Renal pelvis (tissue), 1 donor: ENCODE measurements at regions not wholly inside any gene's neighbourhood (a gene's known extent, or its start where the extent isn't known, plus 50 kb on each side); places are given as distances from the start of the nearest gene placed in this dataset.
"Not testable (repeated sequence)": the region's sequence is repeated elsewhere in the genome, so short reads cannot be mapped to it uniquely, and the experiment has no call there.

Experiments
- DNase-seq: peaks from one replicate; pipeline ENCODE4 v3.0.0-alpha.2; 2013

DNA sequence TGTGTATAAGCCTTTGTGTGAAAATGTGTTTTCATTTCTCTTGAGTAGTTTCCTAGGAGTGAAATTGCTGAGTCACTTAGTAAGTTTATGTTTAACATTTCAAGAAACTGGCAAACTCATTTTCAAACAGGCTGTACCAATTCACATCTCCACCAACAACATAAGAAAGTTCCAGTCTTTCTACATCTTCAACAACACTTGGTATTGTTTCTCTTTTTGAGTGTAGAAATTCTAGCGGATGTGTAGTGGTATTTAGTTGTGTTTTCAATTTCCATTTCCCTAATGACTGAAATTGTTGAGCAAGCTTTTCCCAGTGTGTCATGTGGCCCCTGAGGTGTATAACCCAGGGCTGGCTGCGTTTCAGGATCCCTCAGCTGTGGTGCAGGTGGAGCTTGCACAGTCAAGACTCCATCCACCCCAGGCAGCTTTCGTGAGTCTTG lies 258.5 kb downstream of the PDCD6IP start:
- no peak for DNase-seq

DNA sequence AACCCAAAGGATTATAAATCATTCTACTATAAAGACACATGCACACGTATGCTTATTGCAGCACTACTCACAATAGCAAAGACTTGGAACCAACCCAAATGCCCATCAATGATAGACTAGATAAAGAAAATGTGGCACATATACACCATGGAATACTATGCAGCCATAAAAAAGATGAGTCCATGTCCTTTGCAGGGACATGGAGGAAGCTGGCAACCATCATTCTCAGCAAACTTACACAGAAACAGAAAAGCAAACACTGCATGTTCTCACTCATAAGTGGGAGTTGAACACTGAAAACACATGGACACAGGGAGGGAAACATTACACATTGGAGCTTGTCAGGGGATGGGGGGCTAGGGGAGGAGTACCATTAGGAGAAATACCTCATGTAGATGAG lies 262.6 kb downstream of the PDCD6IP start:
- not testable (repeated sequence) for DNase-seq

DNA sequence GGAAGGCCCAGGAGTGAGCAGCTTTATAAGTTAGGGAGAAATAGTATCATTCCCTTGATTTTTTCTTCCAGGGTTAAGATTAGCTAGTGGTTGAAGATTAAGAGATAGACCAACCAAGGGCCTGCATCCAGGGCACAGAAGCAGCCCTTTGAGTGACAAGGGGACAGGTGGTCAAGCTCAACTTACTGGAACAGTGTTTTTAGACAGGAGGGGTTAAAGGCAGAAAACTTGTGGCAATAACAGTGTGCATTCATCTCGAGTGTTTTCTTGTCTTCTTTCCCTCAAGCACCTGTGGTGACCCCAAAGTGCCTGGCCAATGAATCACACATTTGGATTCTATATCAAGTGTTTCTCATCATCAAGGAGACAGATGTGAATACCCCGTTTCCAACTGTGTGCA lies 267.5 kb downstream of the PDCD6IP start:
- no peak for DNase-seq

DNA sequence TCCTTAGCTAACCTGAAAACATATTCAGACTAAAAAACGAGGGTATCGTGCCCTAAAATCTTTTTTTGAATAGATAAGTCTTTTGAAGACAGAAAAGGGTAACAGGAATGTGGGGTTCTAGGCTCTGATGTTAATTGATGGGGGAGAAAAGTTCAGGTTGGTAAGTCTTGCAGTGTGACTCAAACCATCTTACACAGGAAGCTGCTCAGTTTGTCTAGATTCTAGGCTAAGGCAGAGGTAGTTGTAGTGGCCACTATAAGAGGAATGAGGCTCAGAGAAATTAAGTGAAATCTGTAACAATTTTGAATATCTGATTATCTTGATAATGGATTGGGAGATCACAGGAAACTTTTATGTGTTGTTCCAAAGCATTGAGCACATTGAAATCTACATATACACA lies 267.9 kb downstream of the PDCD6IP start:
- DNase-seq = no peak

DNA sequence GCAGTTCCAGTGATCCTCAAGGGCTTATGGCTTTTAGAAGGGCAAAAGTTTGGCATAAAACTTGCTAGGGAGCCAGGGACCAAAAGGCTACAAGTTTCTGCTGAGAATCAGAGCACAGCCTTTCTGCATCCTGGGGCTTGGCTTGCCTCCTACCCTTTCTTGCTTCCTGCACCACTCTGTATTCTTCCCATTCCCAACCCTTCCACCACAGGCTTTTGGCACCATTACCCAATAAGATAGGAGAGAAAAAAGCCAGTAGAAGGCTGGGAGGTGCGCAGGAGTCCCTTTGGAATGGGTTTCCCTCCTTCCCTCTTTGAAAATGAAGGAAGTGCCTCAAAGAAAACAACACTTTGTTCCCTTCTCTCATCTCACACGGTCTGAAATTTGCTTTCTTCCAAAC lies 268.6 kb downstream of the PDCD6IP start:
- DNase-seq = no peak

DNA sequence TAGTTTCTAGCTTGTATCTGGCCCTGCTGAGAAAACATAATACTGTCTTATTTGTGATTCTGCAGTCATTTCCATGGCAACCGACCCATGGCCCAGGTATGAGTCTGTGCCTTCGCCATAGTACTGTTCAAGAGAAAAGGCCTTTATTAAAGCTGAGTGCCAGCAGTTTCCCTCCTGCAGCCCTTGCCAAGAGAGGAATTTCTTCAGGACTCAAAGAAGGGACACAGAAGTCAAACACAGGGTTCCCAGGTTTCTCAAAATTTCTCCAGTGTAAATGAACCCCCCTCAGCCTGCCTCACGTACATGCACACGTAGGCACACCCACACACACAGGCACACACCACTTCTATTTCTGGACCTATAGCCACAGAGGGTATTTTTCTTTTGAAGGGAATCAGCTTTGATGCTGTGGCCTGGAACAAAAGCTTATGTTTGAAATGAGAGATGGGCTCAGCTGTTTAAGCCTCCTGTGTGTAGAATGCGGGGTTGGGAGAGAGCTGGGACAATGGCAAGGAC lies 269.2 kb downstream of the PDCD6IP start:
- DNase-seq = peak; percentile 23

DNA sequence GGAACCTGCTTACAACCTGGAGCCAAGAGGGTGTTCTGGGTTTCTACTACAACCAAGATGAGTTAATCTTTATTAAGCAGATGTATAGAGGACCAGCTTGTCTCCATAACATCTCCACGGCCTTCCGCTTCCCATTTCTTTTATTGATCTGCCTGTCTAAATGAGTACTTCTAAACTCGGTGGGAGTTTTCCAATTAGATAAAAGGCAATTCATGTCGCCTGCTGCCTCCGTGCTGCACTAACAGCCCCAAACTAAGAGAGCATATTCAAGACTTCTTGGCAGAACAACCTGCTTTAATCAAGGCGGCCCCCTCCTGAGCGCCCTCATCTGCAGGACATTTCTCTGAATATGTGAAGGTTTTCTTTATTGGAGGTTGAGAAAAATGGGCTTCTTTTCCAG lies 270.1 kb downstream of the PDCD6IP start:
- DNase-seq = no peak

DNA sequence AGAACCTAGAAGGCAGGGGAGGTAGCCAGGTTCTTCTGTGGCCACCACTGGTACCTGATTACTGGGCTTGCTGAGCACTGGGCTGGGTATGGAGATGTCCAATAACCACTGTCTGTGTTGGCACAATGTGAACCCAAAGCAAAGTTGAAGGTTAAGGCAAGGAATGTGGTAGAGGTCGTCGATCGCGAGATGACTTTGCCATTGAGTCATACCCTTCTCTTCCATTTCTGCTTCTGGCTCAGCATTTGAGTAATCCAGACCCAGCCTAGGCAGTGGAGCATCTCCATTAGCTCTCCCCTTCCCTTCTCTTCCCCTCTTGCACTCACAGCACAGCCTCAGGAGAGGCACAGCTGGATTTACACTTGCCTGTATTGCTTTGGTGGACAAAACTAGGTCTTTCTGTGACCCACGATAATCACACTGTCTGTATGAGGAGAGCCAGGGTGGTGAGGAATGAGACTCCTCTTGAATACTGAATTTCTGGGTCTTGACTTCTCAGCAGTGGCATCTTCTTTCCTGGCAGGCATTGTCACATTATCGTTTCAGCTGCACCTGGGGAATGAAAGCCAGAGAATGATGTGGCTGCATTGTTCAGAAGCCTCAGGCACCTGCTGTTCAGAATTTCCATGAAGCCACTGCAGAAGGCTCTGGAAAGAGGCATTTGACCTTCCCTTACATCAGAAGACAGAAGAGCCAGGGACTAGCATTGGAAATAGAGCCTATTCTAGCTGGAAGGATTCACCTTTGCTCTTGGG lies 272.6 kb downstream of the PDCD6IP start:
- DNase-seq = no peak

DNA sequence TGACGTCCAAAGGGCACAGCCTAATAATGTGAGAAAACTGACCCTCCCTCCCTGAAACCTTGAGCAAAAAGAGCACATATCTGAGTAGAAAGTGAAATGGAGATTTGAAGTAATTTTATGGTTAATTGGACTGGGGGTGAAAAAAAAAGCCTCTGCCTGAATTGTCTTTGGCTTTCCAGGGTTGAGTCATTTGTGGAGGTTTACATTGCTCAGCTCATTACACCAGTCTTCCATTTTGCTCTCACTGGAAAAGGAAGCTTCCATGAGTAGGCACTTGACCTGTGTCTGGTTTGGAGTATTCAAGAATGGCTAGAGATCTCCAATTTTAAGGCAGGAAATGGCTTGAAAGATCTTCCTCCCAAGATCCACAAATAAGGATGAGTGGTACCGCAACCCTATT lies 273.9 kb downstream of the PDCD6IP start:
- no peak for DNase-seq

DNA sequence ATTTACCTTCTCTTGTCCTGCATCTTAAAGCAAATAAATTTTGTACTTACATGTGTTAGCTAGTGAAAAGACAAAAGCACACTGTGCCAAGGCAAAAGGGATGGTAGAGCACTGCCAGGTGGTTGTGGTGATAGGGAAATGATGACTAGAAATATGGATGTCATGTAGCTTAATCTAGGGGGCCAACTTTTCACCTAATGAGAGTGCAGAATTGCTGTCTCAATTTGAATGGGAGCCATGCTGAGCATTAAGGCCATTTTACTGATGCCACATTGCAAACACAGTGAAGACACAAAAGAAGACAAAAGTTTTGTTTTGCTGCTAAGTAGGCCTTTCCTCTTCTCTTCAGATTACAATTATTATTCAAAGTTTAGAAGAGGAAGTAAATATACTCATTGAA lies 274.7 kb downstream of the PDCD6IP start:
- DNase-seq = no peak

DNA sequence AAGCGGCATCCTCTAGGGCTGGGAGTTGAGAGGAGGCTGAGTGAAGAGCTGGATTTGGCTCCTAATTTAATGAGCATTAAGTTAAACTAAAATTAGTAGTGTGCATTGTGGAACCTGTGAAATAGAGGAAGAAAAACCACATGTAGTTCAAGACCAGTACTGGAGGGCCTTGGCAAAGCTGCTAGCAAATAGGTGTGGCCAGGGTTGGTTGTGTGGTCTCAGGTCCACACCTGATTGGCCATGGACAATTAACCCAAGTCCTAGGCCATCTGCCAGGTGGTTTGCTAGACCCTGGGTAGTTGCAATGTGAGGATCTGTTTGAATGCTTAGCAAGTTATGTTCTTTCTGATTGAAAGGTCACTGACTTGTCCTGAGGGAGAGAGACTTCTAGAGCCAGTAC lies 275.5 kb downstream of the PDCD6IP start:
- no peak for DNase-seq

DNA sequence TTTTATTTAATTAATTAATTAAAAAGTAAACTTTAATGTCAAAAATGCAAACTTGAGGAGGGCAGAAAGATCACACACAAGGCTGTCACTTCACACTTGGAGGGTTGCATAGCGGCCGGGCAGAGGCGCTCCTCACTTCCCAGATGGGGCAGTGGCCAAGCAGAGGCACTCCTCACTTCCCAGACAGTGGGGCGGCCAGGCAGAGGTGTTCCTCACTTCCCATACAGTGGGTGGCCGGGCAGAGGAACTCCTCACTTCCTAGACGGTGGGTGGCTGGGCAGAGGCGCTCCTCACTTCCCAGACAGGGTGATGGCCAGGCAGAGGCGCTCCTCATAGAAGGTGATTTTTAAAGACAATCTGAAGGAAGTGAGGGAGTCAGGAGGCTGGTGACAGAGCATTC lies 277.5 kb downstream of the PDCD6IP start:
- no peak for DNase-seq

DNA sequence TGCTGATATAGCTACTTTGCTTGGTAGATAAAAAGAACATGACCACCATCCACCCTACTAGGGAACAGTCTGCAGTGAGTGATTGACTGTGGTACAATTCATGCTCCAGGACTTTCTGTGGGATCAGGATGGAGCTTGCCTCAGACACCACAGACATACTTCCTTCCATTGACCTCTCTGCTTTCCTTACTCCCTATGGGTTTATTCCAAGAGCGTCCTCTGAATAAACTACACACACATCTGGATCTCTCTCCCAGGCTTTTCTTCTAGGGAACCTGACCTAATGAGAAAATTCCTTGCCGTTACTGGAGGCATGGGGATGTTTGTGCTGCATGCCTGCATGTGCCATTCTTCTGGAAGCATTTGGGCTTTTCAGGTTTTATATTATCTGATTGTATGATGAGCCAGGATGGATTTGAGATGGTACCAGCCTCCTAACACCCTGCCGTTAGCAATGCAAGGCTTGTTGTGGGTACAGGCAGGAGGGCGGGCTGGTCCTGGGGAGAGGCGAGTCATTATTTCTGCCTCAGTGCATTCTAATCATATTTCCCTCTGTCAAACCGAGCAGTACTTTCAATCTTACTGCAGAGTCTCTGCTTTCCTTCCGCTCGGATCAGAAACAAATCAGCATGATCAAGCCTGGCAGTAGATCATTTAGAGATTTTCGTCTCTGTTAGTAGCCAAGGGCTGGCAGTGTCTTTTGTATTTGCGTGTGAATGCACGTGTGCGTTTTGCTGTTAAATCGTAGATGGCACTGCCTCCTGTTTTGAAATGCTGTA lies 279.2 kb downstream of the PDCD6IP start:
- DNase-seq = peak; percentile 27

DNA sequence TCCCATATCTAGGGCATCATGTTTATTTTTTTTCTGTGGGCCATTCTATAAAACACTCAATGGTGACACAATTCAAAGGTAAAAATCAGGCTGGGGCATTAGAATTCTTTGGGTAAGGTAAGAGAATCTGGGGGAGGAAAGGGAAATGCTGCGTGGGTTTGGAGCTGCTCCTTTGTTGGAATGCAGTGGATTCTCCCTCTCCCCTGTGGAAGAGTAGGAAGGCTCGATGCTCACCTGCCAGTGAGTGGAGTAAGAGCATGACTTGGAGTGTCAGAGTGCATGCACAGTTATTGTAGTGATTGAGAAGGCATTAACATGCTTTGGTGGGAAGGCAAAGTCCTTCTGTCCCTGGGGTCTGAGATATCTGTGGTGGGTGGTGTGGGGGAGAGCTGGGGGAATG lies 280.0 kb downstream of the PDCD6IP start:
- peak; percentile 4 for DNase-seq

DNA sequence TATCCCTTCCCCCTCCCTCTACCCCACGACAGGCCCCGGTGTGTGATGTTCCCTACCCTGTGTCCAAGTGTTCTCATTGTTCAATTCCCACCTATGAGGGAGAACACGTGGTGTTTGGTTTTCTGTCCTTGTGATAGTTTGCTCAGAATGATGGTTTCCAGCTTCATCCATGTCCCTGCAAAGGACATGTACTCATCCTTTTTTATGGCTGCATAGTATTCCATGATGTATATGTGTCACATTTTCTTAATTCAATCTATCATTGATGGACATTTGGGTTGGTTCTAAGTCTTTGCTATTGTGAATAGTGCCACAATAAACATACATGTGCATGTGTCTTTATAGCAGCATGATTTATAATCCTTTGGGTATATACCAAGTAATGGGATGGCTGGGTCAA lies 281.4 kb downstream of the PDCD6IP start:
- DNase-seq = not testable (repeated sequence)

DNA sequence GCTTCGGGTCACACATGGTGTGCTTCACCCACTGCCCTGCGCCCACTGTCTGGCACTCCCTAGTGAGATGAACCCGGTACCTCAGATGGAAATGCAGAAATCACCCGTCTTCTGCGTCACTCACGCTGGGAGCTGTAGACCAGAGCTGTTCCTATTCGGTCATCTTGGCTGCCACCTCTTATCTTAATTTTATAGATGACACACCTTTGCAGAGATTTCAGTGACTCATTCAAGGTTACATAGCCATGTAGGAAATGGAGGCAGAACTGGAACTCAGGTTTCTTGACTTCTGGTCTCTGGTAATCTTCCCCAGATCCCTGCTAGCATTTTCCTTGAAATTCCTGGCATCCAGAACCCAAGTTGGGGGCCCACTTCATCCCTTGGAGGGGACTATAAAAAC lies 291.9 kb downstream of the PDCD6IP start:
- DNase-seq = not testable (repeated sequence)

DNA sequence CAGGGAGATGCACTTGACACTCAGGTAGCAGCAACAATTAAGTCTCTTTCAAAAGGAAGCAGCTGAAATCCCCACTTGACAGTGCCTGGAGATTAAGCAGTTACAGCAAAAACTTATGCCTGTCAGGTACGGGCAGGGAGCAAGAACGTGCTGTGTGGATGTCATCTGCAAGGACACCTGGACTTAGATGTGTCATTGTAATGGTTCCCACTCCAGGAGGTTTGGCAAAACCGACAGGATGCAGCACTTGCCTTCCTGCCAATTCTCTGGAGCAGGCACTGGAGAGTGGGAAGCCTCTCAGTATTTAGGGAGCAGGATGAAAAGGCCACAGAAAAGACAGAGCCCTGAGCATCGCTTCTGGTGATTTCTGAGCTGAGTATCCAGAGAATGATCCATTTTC lies 292.4 kb downstream of the PDCD6IP start:
- DNase-seq = no peak

DNA sequence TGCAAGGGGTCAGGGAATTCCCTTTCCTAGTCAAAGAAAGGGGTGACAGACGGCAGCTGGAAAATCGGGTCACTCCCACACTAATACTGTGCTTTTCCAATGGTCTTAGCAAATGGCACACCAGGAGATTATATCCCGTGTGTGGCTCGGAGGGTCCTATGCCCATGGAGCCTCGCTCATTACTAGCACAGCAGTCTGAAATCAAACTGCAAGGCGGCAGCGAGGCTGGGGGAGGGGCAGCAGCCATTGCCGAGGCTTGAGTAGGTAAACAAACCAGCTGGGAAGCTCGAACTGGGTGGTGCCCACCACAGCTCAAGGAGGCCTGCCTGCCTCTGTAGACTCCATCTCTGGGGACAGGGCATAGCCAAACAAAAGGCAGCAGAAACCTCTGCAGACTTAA lies 295.9 kb downstream of the PDCD6IP start:
- not testable (repeated sequence) for DNase-seq

DNA sequence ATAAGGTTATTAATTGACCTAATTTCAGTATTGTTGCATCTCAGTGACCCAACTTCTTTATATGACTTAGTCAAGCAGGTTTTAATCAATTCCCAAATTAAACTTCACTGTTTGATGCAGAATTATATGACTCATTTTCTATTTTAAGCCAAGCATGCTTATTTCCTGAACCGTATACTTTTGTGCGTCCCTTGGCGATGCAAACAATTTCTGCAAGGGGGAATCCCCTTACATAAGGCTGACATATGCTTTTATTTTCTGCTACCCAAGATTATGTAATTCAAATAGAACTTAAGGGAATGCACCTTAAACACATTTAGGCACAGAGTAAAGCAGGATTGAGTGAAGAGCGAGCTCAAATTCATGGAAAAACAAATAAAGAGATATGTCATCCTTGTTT lies 303.9 kb downstream of the PDCD6IP start:
- no peak for DNase-seq

DNA sequence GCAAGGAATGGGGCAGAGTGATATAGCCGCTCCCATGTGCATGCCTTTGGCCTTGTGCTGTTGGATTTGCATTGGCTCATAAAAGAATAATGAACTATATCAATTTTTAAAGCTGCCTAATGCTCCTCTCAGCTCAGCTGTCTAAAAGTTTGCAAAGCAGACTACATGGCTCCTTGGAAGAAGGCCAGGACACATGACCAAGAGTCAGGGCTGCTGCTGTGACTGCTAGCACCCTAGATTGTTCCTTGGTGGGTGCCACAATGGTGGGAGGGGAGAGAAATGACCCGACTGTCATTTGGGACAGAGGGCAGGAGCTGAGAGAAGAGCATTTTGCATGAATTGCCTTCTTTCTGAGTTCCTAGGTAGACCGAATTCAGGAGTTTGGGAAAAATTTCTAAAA lies 307.9 kb downstream of the PDCD6IP start:
- no peak for DNase-seq

DNA sequence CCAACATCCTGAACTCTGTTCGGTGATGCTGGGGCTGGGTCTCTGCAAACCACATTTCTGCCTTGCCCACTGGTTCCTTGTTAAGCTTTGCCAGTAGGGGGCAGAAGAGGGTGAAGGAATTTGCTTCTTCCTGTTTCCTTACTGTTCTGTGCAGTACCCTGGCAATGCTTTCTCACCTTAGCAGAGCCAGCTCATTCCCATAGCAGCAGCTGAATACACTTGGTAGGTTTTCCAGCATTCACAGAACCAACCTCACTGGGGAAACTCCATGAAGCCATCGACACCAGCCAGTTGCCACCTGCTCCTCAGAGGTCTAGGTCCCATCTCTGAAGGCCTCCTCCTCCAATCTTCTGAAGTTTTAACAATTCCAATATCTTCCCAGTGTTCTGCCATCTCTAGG lies 308.4 kb downstream of the PDCD6IP start:
- DNase-seq = peak; percentile 52

DNA sequence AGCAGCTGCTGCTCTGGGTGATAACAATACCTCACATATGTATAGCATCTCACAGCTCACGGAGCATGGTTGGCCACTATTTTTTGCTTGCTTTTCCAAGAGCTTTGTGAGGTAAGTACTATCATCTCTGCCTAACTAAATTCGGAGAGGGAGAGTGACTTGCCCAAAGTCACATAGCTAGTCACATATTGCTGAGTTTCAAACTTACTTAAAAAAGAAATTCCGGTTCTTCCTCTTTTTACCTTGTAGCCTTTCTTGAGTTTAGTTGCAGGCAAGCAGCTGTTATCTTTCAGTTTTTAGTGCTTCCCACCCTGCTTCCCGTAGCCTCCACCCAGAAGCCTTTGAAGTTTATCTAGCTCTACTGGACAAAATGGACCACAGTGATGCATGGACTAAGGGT lies 309.2 kb downstream of the PDCD6IP start:
- no peak for DNase-seq

DNA sequence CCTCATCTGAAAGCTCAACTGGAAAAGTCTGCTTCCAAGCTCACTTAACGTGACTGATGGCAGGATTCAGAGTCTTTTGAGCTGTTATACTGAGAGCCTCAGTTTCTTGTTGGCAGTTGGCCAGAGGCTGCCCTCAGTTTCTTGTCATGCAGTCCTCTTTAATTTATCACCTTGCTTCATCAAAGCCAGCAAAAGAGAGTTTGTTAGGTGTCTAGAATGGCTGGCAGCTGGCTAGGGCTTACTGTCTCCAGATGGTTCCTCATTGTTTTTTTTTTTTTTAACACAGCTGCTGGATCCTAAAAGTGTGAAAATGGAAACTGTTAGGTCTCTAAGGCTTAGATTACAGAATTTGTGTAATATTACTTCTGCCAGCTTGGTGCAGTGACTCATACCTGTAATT lies 310.6 kb downstream of the PDCD6IP start:
- no peak for DNase-seq
